Activated T-helper 9 cell treated with anti-CD3 and anti-CD28 coated beads, Interleukin-2, amount 50 U/mL, for 16 hours (primary cell): ENCODE measurements at regions not wholly inside any gene's neighbourhood (a gene's known extent, or its start where the extent isn't known, plus 50 kb on each side); places are given as distances from the start of the nearest gene placed in this dataset.
"Not testable (repeated sequence)": the region's sequence is repeated elsewhere in the genome, so short reads cannot be mapped to it uniquely, and the experiment has no call there.

Experiments used
- DNase-seq: peaks from one replicate; pipeline ENCODE4 v3.0.0-alpha.2; 2020; ENCODE audit warnings: low read depth

- DNase-seq: no peak
These were observed 74.9 kb downstream of the ALG10 start for GRCh38 chr12:34097213-34097612.

GRCh38 chr12:34105392-34105933 lies 83.2 kb downstream of the ALG10 start:
- no peak for DNase-seq

GRCh38 chr12:34106172-34106571 lies 83.9 kb downstream of the ALG10 start:
- no peak for DNase-seq

GRCh38 chr12:34107016-34107415 lies 84.7 kb downstream of the ALG10 start:
- no peak for DNase-seq

- DNase-seq: no peak
These were observed 85.6 kb downstream of the ALG10 start for GRCh38 chr12:34107781-34108404.

- no peak for DNase-seq
These were observed 86.1 kb downstream of the ALG10 start for GRCh38 chr12:34108405-34108803.

- no peak for DNase-seq
These were observed 86.7 kb downstream of the ALG10 start for GRCh38 chr12:34108967-34109366.

GRCh38 chr12:34109390-34109789 lies 87.1 kb downstream of the ALG10 start:
- no peak for DNase-seq

GRCh38 chr12:34109909-34110531 lies 87.7 kb downstream of the ALG10 start:
- not testable (repeated sequence) for DNase-seq

GRCh38 chr12:34119366-34119765 lies 97.1 kb downstream of the ALG10 start:
- no peak for DNase-seq

GRCh38 chr12:34121360-34121759 lies 99.1 kb downstream of the ALG10 start:
- no peak for DNase-seq

GRCh38 chr12:34123092-34123491 lies 100.8 kb downstream of the ALG10 start:
- DNase-seq: not testable (repeated sequence)

GRCh38 chr12:34124608-34125007 lies 102.3 kb downstream of the ALG10 start:
- DNase-seq: no peak

GRCh38 chr12:34126239-34126641 lies 103.9 kb downstream of the ALG10 start:
- no peak for DNase-seq

GRCh38 chr12:34126805-34127204 lies 104.5 kb downstream of the ALG10 start:
- no peak for DNase-seq

- DNase-seq: not testable (repeated sequence)
These were observed 105.1 kb downstream of the ALG10 start for GRCh38 chr12:34127379-34127778.

- DNase-seq: no peak
These were observed 120.1 kb downstream of the ALG10 start for GRCh38 chr12:34142430-34142829.

GRCh38 chr12:34151019-34151418 lies 128.7 kb downstream of the ALG10 start:
- no peak for DNase-seq

- DNase-seq: no peak
These were observed 141.1 kb downstream of the ALG10 start for GRCh38 chr12:34163443-34163842.

GRCh38 chr12:34166427-34167060 lies 144.2 kb downstream of the ALG10 start:
- no peak for DNase-seq

GRCh38 chr12:34168507-34168906 lies 146.2 kb downstream of the ALG10 start:
- DNase-seq: not testable (repeated sequence)

GRCh38 chr12:34186492-34186891 lies 164.2 kb downstream of the ALG10 start:
- DNase-seq: no peak

- DNase-seq: no peak
These were observed 166.7 kb downstream of the ALG10 start for GRCh38 chr12:34188974-34189373.
